Esophagus muscularis mucosa (tissue), 4 donors: ENCODE measurements at regions not wholly inside any gene's neighbourhood (a gene's known extent, or its start where the extent isn't known, plus 50 kb on each side); places are given as distances from the start of the nearest gene placed in this dataset.

Source experiments
- DNase-seq: peaks from one replicate; pipeline ENCODE4 v3.0.0-alpha.2; 2017; ENCODE audit errors: extremely low spot score
- H3K27ac ChIP-seq, 4 donors: fragments of 200-600 bp; sonication (generic); replicated peaks in 1 of 4; 1 replicate in 3 of 4; 2 replicates in 1 of 4; pipeline ENCODE4 v1.5.1; 2016 to 2019; ENCODE audit warnings: mild to moderate bottlenecking in 1 of 4
- H3K27me3 ChIP-seq, 4 donors: fragments of 200-600 bp; sonication (generic); one replicate each; pipeline versions ENCODE4 v1.5.1 to v1.6.0; 2016 to 2019
- H3K36me3 ChIP-seq, 4 donors: fragments of 200-600 bp; sonication (generic); one replicate each; pipeline ENCODE4 v1.5.1; 2016 to 2019
- H3K4me1 ChIP-seq, 4 donors: fragments of 200-600 bp; sonication (generic); one replicate each; pipeline ENCODE4 v1.5.1; 2016 to 2019
- H3K4me3 ChIP-seq, 4 donors: fragments of 200-600 bp; sonication (generic); 1 replicate in 2 of 4; 2 replicates in 2 of 4; pipeline ENCODE4 v1.5.1; 2016 to 2019; ENCODE audit warnings: mild to moderate bottlenecking in 4 of 4, moderate library complexity in 1 of 4
- H3K9me3 ChIP-seq, 4 donors: fragments of 200-600 bp; sonication (generic); 1 replicate in 3 of 4; 2 replicates in 1 of 4; pipeline ENCODE4 v1.5.1; 2016 to 2019
- EP300 ChIP-seq: sonication (generic); formaldehyde crosslinking; IDR thresholded peaks from one replicate; pipeline ENCODE4 v1.6.1; 2017; ENCODE audit warnings: antibody characterized with exemption
- POLR2A ChIP-seq: fragments of 450-650 bp; IDR thresholded peaks from one replicate; pipeline ENCODE4 v1.6.1; 2017; ENCODE audit warnings: antibody characterized with exemption, moderate library complexity, mild to moderate bottlenecking, low read depth
- POLR2AphosphoS5 ChIP-seq, 2 donors: sonication (generic); formaldehyde crosslinking; IDR thresholded peaks; one replicate each; pipeline ENCODE4 v1.6.1; 2017; ENCODE audit warnings: antibody characterized with exemption in 2 of 2
- WGBS: methylation state at CpG from one replicate; pipeline ENCODE4 v1.1.5; 2018; 5-methylcytosine and 5-hydroxymethylcytosine counted together
- intact Hi-C: fragments of 100-400 bp; cut with DNase I; formaldehyde crosslinking; loops from one replicate; pipeline ENCODE4 v1.15.1; 2023
- TF ChIP-seq, protein P1 (sequence below), 3 experiments: fragments of 200-600 bp in 2 of 3; fragments of 450-650 bp in 1 of 3; sonication (generic) in 2 of 3; IDR thresholded peaks; one replicate each; pipeline ENCODE4 v1.5.1; 2017 to 2019; ENCODE audit warnings: antibody characterized with exemption in 3 of 3, mild to moderate bottlenecking in 2 of 3, moderate library complexity in 1 of 3

DNA sequence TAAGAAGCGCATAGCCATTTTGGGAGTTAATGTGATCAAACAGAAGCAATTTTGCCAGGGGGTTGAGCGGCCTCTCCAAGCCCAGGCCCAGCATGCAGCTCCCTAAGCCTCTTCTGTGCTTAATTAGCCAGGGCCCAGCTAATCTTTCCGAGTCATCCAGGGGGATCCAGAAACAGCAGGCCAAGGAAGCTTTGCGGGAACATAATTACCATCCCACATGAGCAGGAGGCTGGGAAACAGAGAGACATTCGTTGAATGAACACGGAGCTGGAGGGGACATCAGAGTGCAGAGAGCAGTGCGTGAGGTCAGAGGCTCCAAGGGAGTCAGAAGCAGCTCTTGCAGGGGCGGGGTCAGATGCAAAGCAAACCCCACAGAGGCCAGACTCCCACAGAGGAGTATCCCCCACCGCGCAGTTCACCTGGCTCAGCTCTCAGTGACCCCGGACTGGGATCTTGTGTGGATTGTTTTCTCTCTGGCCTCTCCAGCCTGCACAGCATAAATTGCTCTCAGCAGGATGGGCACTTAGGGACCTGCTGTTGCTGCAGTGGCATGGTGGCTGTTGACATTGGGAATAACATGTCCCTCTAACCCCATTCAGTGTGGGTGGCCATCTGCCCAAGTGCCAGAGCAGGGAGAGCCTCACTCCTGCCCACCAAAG, 657.4 kb downstream of the AJAP1 start:
- DNase-seq, result no peak
- no peaks in the 10 kb centered on the region for H3K4me1 ChIP-seq
- peaks cover 0 to 57% (median 0%) of the 10 kb centered on the region in 4 donors for H3K27me3 ChIP-seq
- no peaks in the 10 kb centered on the region for H3K36me3 ChIP-seq
- no peaks in the 10 kb centered on the region for H3K9me3 ChIP-seq
- no peak overlapping the region for H3K27ac ChIP-seq
- no peak overlapping the region for H3K4me3 ChIP-seq
- intact Hi-C loops, result no loop called here
- WGBS, result 60% methylated on average over 11 of the region's 11 CpGs
- TF ChIP-seq POLR2A, result no peak
- no peak for TF ChIP-seq EP300
- no peak for TF ChIP-seq POLR2AphosphoS5 (IDR thresholded peaks at IDR 0.05)
- TF ChIP-seq, protein P1, sequence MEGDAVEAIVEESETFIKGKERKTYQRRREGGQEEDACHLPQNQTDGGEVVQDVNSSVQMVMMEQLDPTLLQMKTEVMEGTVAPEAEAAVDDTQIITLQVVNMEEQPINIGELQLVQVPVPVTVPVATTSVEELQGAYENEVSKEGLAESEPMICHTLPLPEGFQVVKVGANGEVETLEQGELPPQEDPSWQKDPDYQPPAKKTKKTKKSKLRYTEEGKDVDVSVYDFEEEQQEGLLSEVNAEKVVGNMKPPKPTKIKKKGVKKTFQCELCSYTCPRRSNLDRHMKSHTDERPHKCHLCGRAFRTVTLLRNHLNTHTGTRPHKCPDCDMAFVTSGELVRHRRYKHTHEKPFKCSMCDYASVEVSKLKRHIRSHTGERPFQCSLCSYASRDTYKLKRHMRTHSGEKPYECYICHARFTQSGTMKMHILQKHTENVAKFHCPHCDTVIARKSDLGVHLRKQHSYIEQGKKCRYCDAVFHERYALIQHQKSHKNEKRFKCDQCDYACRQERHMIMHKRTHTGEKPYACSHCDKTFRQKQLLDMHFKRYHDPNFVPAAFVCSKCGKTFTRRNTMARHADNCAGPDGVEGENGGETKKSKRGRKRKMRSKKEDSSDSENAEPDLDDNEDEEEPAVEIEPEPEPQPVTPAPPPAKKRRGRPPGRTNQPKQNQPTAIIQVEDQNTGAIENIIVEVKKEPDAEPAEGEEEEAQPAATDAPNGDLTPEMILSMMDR (IDR thresholded peaks at IDR 0.05), result no peak

DNA sequence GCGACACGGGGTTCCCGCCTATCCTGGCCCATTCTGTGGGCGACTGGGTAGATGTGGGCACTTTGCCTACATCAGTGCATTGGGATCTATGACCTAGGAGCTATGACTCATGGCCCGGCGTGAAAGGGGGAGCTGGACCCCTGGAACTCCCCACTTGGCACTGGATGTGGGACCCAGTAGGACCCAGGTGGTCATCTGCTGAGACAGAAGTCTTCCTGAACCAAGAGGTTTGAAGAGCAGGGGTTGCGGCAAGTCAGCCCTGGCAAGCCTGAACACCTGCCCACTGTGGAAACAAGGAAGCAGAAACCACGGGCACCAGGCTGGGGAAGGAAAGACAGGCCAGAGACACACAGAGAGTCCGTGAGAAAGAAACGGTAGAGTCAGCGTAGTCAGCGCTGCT, 656.7 kb downstream of the AJAP1 start:
- Histone ChIP-seq H3K4me3 (no peak overlapping the region), H3K4me1 (no peaks in the 10 kb centered on the region), H3K9me3 (no peaks in the 10 kb centered on the region), H3K27me3 (peaks cover 0 to 51% (median 0%) of the 10 kb centered on the region in 4 donors), H3K27ac (no peak overlapping the region), H3K36me3 (no peaks in the 10 kb centered on the region)
- intact Hi-C loops, result no loop called here
- 71% methylated on average over 9 of the region's 12 CpGs for WGBS
- no peak for DNase-seq
- no peak for TF ChIP-seq POLR2A
- TF ChIP-seq POLR2AphosphoS5 (IDR thresholded peaks at IDR 0.05), result no peak
- no peak for TF ChIP-seq EP300
- TF ChIP-seq, protein P1 (IDR thresholded peaks at IDR 0.05), result no peak

DNA sequence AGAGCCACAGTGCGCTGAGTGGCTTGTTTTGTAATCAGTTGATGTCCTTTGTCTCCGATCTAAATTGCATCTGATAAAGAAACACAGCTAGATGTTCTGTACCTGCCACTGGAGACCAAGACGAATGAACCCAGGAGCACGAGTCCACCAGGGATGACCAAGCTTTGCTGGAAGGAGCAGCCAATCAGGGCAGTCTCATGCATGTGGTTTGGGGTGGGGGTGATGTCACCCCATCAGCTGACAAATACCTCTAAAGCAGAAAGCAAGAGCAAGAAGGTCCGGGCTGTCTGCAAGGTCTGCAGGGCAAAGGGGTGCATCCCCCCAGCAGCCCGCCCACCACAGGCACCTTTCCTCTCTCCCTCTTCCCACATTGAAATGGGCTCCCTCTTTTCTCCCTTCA, 653.8 kb downstream of the AJAP1 start:
- H3K9me3 ChIP-seq, result no peaks in the 10 kb centered on the region
- no peak overlapping the region for H3K27ac ChIP-seq
- whole genome bisulfite sequencing, result 73% methylated on average over 6 of the region's 6 CpGs
- no peak for TF ChIP-seq POLR2AphosphoS5 (IDR thresholded peaks at IDR 0.05)
- no peak for TF ChIP-seq POLR2A
- H3K4me3 ChIP-seq, result no peak overlapping the region
- H3K36me3 ChIP-seq, result no peaks in the 10 kb centered on the region
- H3K4me1 ChIP-seq, result no peaks in the 10 kb centered on the region
- peaks cover 0 to 34% (median 0%) of the 10 kb centered on the region in 4 donors for H3K27me3 ChIP-seq
- DNase-seq, result no peak
- intact Hi-C loops, result no loop called here

DNA sequence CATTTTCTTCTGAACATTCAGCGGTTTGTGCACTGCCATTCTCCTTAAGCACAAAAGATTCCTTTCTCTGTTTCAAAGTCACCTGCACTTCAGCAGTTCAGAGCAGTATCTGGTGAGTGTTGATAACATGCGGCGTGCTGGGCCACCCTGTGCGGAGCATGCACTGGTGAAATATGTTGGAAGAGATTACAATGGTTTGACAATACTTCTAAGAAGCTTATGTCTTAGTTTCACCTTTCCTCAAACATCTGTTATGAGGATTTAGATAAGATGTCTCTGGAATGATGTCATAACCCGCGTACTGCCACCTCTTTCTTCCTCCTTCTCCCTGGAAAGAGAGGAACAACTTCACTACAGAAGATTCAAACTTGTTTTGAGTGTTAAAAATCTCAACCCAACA, 650.3 kb downstream of the AJAP1 start:
- Histone ChIP-seq H3K27ac (no peak overlapping the region), H3K4me1 (no peaks in the 10 kb centered on the region), H3K4me3 (no peak overlapping the region), H3K9me3 (no peaks in the 10 kb centered on the region), H3K36me3 (no peaks in the 10 kb centered on the region), H3K27me3 (peaks cover 0 to 28% (median 1%) of the 10 kb centered on the region in 4 donors)
- intact Hi-C loops, result no loop called here
- TF ChIP-seq POLR2AphosphoS5 (IDR thresholded peaks at IDR 0.05) (no peak), EP300 (no peak), POLR2A (no peak)
- TF ChIP-seq, protein P1 (IDR thresholded peaks at IDR 0.05), result no peak
- 83% methylated on average over 6 of the region's 6 CpGs for WGBS
- DNase-seq, result no peak

DNA sequence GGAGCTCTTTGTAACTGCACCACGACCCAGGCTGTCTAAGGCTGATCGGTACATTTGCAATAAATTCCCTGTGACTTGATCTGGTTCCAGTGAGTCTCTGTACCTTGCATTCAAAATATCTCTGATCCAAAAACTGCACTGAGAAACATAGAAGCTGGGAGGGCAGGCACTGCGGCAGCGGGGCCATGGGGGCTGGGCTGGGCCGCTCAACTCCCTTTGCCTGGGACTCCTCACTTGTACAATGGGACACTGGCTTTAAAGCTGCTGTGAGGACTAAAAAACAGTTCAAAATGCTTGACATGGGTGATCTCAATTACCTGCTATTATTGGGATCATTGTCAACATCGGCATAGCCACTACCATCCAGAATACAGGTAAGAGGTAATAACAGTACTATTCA, 644.0 kb downstream of the AJAP1 start:
- 87% methylated on average over 6 of the region's 6 CpGs for WGBS
- no peak for DNase-seq
- intact Hi-C loops, result no loop called here
- no peak overlapping the region for H3K4me3 ChIP-seq
- no peaks in the 10 kb centered on the region for H3K9me3 ChIP-seq
- H3K4me1 ChIP-seq, result no peaks in the 10 kb centered on the region
- peaks cover 0 to 70% (median 1%) of the 10 kb centered on the region in 4 donors for H3K27me3 ChIP-seq
- H3K36me3 ChIP-seq, result no peaks in the 10 kb centered on the region
- TF ChIP-seq POLR2A, result no peak
- no peak for TF ChIP-seq EP300
- TF ChIP-seq POLR2AphosphoS5 (IDR thresholded peaks at IDR 0.05), result no peak
- TF ChIP-seq, protein P1 (IDR thresholded peaks at IDR 0.05), result no peak
- H3K27ac ChIP-seq, result no peak overlapping the region
